CD4-positive, alpha-beta T cell treated with Interleukin-4 for 1 hour (primary cell): ENCODE measurements at regions not wholly inside any gene's neighbourhood (a gene's known extent, or its start where the extent isn't known, plus 50 kb on each side); places are given as distances from the start of the nearest gene placed in this dataset.

Source experiments
- DNase-seq, 2 donors: peaks; one replicate each; pipeline ENCODE4 v3.0.0-alpha.2; 2020 to 2022

GRCh38 chr2:45273412-45274249, 264.4 kb upstream of the SIX2 start:
- no peak for DNase-seq

- no peak for DNase-seq
These were observed 263.5 kb upstream of the SIX2 start for GRCh38 chr2:45272549-45273265.

GRCh38 chr2:45269149-45269793, 260.0 kb upstream of the SIX2 start:
- no peak for DNase-seq

GRCh38 chr2:45268631-45269030, 259.4 kb upstream of the SIX2 start:
- no peak for DNase-seq

- no peak for DNase-seq
These were observed 258.0 kb upstream of the SIX2 start for GRCh38 chr2:45267062-45267792.

- DNase-seq = no peak
These were observed 256.1 kb upstream of the SIX2 start for GRCh38 chr2:45265336-45265735.

- DNase-seq = no peak
These were observed 255.3 kb upstream of the SIX2 start for GRCh38 chr2:45264227-45265225.

GRCh38 chr2:45263147-45263546, 253.9 kb upstream of the SIX2 start:
- no peak for DNase-seq

- DNase-seq = no peak
These were observed 252.5 kb upstream of the SIX2 start for GRCh38 chr2:45261746-45262145.

GRCh38 chr2:45260946-45261345, 251.7 kb upstream of the SIX2 start:
- no peak for DNase-seq

GRCh38 chr2:45259547-45260160, 250.4 kb upstream of the SIX2 start:
- no peak for DNase-seq

- DNase-seq = no peak
These were observed 249.9 kb upstream of the SIX2 start for GRCh38 chr2:45259138-45259537.

GRCh38 chr2:45258311-45258710, 249.1 kb upstream of the SIX2 start:
- no peak for DNase-seq

GRCh38 chr2:45257820-45258219, 248.6 kb upstream of the SIX2 start:
- DNase-seq = no peak

GRCh38 chr2:45256867-45257641, 247.8 kb upstream of the SIX2 start:
- DNase-seq = no peak

- DNase-seq = no peak
These were observed 247.1 kb upstream of the SIX2 start for GRCh38 chr2:45256173-45256866.

GRCh38 chr2:45255563-45255962, 246.3 kb upstream of the SIX2 start:
- DNase-seq = no peak

- DNase-seq = no peak
These were observed 244.8 kb upstream of the SIX2 start for GRCh38 chr2:45254025-45254424.

- no peak for DNase-seq
These were observed 243.9 kb upstream of the SIX2 start for GRCh38 chr2:45253151-45253550.

GRCh38 chr2:45250176-45250575, 240.9 kb upstream of the SIX2 start:
- DNase-seq = no peak
